ENCODE measurements at regions not wholly inside any gene's neighbourhood (a gene's known extent, or its start where the extent isn't known, plus 50 kb on each side); places are given as distances from the start of the nearest gene placed in this dataset.
"Not testable (repeated sequence)": the region's sequence is repeated elsewhere in the genome, so short reads cannot be mapped to it uniquely, and the experiment has no call there.

DNA sequence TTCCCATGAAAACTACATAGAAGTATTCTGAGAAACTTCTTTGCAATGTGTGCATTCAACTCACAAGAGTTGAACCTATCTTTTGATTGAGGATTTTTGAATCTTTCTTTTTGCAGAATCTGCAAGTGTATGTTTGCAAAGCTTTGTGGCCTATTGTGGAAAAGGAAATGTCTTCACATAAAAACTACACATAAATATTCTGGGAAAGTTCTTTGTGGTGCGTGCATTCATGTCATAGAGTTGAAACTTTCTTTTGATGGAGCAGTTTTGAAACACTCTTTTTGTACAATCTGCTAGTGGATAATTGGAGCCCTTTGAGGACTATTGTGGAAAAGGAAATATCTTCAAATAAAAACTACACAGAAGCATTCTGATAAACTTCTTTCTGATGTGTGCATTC lies 4157.7 kb upstream of the OR11H1 start:
- H3K27me3 Mint-ChIP-seq (ENCODE audit: low read depth in 3 of 3); H3K79me2 ChIP-seq (ENCODE audit: insufficient read depth, low read length); H3K4me3 Mint-ChIP-seq; DNase-seq; H3K9ac ChIP-seq (ENCODE audit: insufficient read depth, low read length, poor library complexity, severe bottlenecking); H3K4me2 ChIP-seq (replicated peaks; ENCODE audit: extremely low read depth, low read length, poor library complexity, severe bottlenecking); H3K4me1 ChIP-seq (ENCODE audit: control insufficient read depth in 1 of 2, insufficient read depth in 2 of 2, low read length in 2 of 2); H3K36me3 Mint-ChIP-seq; H3K4me3 ChIP-seq (replicated peaks in 1 of 3; ENCODE audit: low read depth in 2 of 3, low read length in 3 of 3); H4K20me1 ChIP-seq (ENCODE audit: insufficient read depth, low read length); H3K4me1 Mint-ChIP-seq; H3K27ac Mint-ChIP-seq; H3K27ac ChIP-seq (ENCODE audit: low read depth in 1 of 2, low read length in 2 of 2); H3K27me3 ChIP-seq (ENCODE audit: control insufficient read depth in 2 of 2, insufficient read depth in 2 of 2, low read length in 2 of 2); intact Hi-C loops (cut with micrococcal nuclease); H3K36me3 ChIP-seq (replicated peaks in 1 of 2; ENCODE audit: control insufficient read depth in 1 of 2, insufficient read depth in 2 of 2, low read length in 2 of 2); H2AFZ ChIP-seq (ENCODE audit: insufficient read depth, low read depth, low read length, poor library complexity, severe bottlenecking): not testable (repeated sequence)
- H3K9me3 ChIP-seq (replicated peaks in 1 of 2; ENCODE audit: control insufficient read depth in 1 of 2, insufficient read depth in 1 of 2, low read length in 2 of 2) = peaks cover 3 to 45% of the 10 kb centered on the region in 2 donors
- no CpG with 5 or more reads among the region's 1 CpG for WGBS (ENCODE audit: insufficient coverage)
- peaks cover 6 to 37% (median 18%) of the 10 kb centered on the region in 7 donors for H3K9me3 Mint-ChIP-seq

Measured in CD14-positive monocyte (primary cell).